ENCODE measurements at regions not wholly inside any gene's neighbourhood (a gene's known extent, or its start where the extent isn't known, plus 50 kb on each side); places are given as distances from the start of the nearest gene placed in this dataset.
"Not testable (repeated sequence)": the region's sequence is repeated elsewhere in the genome, so short reads cannot be mapped to it uniquely, and the experiment has no call there.

DNA sequence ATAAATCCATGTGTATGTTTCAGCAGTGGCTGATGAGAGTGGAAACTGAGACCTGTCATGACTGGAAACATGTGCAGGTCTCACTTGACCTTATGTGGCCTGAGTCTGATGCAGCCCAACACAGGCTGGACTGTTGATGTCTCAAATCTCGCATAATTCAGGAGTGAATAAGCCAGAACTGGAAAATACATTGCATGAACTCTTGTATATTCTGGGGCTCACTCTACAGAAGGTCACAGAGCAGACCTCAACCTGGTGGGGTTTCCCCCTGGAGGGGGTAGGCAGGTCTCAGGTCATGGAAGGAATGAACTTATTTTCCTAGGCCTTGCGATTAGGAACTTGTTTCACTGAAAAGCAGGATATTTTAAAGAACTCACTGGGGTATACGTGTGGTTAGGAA is 146.3 kb upstream of the THUMPD2 start:
- DNase-seq, result no peak

DNA sequence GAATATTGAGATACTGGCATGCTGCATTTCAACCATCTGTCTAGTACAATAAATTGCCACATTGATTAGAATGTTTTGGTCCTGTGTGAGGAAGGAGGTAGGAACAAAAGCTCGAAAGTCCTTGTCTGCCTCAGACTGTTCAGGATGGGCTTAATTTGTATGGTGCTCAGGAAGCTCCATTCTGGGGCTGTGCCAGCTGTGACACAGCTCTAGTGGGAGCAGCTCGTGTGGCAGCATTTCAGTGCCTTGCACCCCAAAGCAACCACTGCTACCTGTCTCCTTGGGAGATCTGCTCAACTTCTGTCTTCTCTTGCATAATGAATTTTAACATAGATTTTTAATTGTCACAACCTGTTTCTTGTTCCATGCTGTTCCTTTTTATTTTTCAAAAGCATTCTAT is 144.4 kb upstream of the THUMPD2 start:
- DNase-seq, result no peak

DNA sequence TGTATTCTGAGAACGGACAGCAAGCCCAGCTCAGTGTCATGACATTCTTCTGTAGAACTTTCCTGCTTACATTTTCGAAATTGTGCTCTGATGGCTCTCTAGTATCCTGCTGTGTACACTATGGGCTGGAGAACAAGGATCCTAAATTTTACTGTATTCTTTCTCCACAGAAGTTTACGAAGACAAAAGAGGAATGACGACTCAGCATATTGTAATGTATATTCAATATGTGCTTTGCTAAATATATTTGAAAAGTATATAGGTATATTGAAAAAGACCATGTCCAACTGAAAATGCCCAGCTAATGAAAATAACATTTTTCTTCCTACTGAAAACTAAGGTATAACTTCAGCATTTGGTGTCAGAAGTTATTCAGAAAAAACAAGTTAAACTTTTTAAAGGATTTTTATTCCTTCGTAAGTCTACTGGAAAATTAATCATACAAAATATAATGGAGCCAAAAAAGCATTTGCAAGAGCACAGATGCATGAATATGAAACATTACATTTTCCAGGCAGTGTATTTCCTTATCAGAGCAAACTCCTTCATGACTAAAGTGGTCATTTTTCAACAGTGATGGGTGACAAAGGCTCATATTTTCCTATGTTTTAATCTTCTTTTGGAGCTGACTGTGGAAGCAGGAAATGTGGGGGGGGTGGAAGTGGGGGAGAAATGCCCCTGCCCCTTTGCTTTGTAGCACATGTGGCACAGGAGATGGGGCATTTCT is 143.8 kb upstream of the THUMPD2 start:
- no peak for DNase-seq

DNA sequence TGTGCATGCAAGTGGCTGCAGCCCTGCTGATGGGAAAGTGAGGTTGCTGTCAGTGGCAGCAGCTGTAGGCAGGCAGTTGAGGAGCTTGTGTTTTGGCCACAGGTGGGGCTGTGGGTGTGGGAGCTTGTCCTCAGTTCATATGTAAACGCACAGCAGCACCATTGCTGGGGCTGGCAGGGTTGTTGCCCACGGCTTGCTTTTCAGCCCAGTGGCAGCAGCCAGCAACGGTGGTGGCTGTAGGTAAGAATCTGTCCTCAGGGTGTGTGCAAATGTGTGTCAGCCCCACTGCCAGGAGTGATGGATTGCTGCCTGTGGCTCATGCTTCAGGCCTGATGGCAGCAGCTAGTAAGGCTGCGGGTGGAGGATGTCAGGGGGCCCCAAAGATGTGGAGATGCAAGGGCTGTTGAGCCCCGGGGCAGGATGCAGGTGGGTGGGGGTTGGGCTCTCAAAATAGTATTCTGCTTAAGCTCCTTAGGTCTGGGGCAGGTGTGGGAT is 141.3 kb upstream of the THUMPD2 start:
- peak; percentile 32 for DNase-seq

DNA sequence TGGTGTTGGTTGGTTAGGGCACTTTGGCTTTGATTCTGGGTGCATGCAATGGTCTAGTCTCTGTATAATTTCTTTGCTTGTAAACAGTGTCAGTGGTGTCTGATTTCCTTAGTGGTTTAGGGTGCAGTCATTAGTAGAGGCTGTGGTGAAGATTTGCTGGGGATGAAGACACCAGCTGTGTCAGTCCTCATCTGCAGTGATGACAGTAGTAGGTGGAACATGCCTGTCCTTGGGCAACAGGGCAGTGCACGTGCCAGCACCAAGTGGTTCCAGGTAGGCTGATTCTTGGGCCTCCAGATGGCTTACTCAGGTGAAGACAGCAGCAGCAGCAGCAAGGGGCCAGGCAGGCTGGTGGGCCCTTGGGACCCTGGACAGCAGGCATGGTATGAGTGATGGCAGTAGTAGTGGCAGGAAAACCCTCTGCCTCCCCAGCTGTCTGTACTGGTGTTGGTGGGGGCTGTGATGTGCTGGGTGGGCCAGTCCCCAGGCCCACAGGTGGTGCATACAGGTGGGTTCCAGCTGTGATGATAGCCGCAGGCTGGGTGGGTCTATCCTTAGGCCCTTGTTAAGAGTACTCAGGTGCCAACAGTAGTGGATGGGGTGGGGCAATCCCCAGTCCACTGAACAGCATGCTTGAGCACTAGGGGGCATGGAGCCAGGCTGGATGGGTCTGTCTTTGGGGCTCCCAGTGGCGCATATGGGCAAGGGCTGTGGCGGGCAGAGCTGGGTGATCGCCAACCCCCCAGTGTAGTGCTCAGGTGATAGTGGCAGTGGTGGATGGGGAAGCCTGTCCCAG is 140.7 kb upstream of the THUMPD2 start:
- DNase-seq, result no peak

DNA sequence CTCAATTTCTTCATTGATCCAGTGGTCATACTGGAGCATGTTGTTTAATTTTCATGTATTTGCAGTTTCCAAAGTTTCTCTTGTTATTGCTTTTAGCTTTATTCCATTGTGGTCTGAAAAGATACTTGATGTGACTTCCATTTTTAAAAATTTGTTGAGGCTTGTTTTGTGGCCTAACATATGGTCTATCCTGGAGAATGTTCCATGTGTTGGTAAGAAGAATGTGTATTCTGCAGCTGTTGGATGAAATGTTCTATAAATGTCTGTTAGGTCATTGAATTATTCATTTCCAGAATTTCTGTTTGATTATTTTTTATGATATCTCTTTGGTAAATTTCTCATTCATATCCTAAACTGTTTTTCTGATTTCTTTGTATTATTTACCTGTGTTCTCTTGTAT is 139.8 kb upstream of the THUMPD2 start:
- no peak for DNase-seq

DNA sequence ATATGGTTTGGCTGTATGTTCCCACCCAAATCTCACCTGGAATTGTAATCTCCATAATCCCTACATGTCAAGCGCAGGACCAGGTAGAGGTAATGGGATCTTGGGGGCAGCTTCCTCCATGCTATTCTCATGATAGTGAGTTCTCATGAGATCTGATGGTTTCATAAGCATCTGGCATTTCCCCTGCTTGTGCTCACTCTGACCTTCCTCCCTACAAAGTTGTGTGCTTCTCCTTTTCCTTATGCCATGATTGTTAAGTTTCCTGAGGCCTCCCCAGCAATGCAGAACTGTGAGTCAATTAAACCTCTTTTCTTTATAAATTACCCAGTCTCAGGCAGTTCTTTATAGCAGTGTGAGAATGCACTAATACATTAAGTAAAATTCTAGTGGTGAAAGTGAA is 138.3 kb upstream of the THUMPD2 start:
- DNase-seq, result not testable (repeated sequence)

DNA sequence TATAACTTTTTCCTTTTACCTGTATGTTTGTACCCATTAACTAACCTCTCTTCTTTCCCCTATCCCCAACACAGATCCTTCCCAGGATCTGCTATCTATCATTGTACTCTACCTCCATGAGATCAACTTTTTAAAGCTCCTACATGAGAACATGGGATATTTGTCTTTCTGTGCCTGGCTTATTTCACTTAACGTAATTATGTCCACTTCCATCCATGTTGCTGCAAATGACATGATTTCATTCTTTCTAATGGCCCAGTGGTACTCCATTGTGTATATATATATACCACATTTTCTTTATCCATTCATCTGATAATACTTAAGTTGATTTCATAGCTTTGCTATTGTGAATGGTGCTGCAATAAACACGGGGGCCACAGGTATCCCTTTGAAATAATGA is 135.9 kb upstream of the THUMPD2 start:
- DNase-seq, result no peak

DNA sequence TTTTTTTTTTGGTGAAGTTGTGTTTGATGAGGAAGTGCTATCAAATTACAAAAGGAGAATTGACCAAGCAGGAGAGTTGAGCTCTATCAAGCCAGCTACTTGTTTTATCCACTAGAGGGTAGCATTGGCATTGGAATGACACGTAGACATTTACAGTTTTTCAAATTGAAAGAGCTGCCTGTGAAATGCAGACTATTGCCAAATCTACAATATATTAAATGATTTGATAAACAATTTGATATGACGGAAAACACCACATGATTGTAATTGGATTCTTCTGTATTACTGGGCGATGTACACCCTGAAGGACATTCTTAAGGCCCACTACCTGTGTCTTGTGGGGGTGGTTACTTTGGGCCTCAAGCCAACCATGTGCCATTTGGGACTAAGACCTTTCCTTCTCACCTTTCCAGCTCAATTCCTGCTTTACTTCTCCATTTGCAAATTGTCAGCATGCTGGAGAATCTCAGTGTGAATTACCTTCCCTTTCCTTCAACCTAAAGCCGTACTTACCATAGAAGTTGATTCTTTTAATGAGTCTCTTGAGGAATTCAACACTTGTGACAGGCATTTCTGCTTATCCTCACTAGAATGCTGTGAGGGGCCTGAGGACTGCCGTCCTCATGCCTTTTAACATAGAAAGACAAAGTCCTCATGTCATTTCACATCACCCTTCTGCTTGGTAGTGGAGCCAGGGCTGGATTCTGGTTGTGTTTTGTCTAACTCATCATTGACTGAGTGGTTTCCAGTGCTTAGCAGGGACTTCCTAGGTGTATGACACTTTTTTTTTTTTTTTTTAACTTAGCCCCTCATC is 134.8 kb upstream of the THUMPD2 start:
- DNase-seq, result no peak

DNA sequence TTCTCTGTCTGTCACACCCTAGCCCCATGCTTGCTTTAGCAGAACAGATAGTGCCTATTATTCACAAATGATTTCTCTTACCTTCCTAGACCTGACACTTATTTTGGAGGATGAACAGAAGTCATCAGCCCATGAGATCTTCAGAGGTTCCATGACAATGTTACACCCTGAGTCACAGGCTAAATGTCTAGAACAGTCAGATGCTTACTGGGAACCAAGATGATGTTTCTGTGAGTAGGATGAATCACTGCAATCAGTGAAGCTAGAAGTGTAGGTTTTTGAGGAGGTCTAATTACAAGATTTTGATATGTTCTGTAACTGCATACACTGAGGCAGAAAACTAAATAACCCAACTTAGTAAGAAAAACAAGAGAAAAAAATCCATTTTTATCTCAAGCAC is 123.0 kb upstream of the THUMPD2 start:
- no peak for DNase-seq

DNA sequence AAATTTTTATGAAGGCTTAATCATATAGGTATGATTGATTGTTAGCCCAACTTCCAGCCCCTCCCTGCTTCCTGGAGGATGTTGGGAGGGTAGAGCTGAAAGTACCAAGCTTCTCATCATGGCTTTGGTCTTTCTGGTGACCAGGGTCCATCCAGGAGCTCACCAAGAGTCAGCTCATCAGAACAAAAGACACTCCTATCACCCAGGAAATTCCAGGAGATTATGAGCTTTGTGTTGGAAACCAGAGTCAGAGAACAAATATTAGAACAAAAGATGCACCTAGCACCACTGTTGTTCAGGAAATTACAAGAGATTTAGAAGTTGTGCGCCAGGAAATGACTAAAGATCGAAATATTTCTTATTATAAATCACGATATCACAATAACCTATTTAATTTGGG is 119.9 kb upstream of the THUMPD2 start:
- no peak for DNase-seq

DNA sequence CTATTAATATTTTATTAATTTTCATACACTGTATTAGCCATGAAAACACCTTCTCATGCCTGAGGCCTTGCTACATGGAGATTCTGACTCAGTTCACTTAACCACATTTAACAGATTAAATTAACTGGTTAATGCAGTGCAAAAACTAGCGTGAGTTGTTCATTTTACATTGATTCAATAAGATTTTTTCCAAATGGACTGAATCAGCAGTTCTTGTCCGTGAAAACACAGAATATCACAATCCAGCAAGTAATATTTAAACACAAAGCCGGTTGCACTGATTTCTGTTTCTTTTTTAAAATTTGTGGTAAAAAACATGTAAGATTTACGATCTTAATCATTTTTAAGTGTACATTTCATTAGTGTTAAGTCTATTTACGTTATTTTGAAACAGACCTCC is 118.2 kb upstream of the THUMPD2 start:
- DNase-seq, result no peak

DNA sequence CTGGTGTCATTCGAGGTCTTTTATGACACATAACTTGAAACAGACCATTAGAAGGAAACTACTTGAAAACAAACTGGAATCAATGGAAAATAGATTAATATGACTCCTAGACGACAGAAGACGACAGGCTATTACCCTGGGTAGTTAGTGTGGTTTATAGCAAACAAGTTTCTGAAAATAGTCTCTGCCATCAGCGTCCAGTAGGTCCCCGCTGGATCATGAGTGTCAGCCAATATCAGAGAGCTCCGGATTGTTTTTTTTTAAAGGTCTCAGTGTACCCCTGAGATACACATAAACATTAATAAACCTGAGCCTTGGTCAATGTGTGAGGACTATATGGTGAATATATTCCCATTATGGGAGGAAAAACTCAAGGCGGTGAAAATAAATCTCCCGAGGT is 115.0 kb upstream of the THUMPD2 start:
- no peak for DNase-seq

DNA sequence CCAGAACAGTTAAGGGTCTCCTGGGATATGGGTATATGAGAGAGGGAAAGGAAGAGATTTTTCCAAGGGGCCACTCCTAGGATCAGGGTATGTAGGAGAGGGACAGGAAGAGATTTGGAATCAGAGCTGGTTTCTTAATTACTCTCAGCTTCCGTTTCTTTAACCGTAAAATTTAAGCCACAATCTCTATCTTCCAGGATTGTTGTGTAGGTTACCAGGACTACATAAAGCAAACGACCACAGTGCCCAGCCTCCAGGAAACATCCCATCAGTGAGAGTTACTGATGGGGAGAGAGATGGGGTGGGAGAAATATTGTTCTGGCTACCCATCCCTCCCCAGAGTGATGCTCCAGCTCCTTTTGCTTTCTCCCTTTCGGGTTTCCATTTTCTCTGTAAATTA is 114.6 kb upstream of the THUMPD2 start:
- no peak for DNase-seq

DNA sequence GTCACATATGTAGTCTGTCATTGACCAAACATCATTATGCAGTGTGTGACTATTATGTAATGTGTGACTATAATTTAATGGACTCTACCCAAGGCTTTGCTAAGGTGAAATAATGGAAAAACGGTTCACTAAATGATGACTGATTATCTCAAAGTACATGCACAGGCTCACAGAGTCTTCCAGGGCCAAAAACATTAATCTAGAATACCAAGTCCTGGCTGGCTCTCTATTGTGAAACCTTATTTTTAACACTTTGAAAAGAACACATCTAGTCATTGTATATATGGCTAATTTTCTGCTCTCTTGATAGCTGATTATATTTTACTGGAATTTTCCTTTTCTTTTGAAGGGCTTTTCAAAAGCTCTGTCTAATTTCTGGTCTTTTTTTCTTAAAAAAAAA is 102.9 kb upstream of the THUMPD2 start:
- no peak for DNase-seq

DNA sequence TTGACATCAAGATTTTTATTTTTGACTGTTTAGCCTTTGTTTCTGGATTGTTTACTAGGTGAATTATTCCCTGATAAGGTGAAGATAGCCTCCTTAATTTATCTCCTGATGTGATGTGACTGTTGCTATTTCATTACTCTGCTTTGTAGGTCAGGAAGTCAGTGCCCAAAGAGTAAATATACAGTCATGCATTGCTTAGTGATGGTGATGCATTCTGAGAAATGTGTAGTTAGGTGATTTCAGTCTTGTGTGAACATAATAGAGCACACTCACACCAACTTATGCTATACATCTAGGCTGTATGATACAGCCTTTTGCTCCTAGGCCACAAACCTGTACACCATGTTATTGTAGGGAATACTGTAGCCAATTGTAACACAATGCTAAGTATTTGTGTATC is 102.4 kb upstream of the THUMPD2 start:
- no peak for DNase-seq

DNA sequence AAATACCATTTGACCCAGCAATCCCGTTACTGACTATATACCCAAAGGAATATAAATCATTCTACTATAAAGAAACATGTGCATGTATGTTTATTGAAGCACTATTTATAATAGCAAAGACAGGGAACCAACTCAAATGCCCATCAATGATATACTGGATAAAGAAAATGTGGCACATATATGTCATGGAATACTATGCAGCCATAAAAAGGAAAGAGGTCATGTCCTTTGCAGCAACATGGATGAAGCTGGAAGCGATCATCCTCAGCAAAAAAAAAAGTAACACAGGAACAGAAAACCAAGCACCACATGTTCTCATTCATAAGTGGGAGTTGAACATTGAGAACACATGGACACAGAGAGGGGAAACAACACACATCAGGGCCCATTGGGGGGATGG is 99.9 kb upstream of the THUMPD2 start:
- not testable (repeated sequence) for DNase-seq

DNA sequence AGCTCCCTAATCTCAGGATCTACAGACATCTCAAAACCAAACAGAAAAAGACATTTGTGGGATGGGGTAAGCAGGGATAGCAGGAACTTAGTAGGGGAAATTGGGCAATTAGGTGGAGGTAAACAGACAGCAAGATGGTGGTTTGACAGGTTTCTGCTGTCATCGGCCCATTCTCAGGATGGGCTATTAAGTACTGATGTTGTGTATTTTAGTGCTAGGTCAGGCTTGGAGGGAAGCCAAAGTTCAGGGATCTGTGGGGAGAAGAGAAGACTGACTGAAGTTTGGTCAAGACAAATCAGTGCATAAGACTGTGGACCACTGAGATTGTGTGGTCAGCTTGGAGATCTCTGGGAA is 96.8 kb upstream of the THUMPD2 start:
- no peak for DNase-seq

DNA sequence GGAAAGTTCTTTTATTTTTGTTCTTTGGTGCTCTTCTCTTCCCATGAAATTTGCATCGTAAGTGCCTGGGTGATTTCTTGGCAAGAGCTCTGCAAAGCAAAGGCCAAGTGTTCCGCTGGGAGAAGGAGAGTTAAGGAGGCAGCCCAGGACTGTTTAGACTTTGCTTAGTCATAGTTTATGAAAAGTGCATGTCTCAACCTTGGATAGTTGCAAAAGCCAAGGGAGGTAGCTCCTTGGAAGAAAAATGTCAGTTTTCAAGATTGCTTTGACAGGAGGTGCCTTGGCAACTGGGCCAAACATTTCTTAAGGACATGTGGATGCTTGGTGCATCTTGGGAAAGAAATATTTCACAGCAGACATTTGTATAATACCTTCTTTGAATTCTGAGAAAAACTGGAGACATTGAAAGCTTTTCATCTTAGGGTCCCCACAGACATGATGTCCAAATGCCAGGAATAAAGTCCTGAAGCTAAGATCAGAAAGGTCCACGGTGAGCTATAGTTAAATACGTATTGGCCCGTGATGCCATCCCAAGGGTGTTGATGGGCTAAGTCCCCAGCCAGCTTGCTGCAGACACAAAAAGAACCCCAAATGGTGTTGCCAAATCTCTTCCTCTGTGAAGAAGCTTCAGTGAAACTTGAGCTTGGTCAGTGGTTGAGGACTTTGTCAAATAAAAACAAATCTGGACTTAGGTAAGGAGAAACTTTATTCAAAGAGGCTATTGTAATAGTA is 96.3 kb upstream of the THUMPD2 start:
- DNase-seq, result no peak

DNA sequence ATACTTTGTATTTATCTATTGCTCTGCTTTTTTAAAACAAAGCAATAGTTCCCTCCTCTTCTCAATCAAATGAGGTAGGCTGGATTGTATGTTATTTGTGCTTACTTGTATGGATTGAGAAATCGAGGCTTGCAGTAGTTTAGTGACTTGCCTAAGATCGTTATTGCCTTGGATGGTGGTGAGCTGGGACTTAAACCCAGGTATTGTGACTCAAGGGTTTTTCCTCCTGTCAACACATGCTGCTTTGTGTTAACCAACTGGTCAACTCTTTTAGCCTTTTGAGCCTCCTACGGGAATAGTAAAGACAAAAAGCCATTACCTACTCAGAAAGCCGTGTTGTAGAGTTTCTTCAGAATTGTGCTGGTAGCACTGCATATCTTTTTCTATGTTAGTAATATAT is 95.2 kb upstream of the THUMPD2 start:
- DNase-seq, result no peak

DNA sequence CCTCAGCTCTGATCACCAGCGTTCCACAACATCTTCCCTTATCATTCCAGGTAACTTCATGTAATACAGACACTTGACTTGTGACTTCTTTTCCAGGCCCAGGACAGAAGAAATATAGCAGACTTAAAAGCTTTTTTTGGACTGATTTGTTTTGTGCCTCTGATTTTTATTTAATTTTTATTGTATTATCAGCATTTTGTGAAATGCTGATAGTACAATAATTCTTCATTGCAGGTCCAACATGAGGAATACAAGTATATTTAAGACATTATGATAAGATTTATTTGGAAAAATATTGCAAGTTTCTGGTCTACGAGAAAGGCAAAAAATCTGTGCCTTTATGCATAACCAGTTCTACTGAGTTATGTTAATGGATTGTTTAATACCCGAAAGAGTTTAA is 94.5 kb upstream of the THUMPD2 start:
- no peak for DNase-seq

DNA sequence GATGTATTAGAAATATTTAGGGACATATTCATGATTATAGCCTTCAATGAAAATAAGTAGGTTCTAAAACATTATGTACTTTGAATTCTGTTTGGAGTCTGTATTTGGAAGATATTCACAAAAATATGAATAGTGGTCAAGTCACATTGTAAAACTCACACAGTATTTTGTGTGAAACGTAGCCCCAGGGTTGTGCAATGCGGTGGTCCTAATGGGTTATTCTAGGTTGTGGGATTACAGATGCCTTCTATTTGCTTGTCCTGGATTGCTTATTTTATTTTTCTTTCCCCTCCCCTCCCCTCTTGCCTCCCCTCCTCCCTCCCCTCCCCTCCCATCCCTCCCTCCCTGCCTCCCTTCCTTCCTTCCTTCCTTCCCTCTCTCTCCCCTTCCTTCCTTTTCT is 93.7 kb upstream of the THUMPD2 start:
- no peak for DNase-seq

DNA sequence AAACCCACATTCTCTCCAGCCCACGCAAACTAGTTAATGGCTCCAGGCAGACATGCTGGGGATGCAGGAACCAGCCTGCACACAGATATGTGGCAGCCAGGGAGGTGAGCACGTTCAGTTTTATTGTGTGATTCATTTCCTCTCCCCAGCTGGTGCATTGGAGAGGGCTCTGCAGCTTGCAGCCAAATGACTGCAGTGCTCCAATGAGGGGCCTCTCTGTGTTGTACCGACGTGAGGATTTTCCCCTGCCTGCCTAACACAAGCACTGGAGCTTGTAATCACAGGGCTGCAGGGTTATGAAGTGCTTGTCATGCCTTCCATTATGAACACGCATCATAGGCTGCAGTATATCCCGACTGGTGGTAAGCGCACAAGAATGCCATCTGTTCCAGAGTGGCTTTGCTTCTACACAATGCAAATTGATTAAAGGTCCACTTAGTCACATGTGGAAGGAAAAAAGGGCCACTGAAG is 92.3 kb upstream of the THUMPD2 start:
- no peak for DNase-seq
